IPS-NIHi11 (cell line): ENCODE measurements at regions not wholly inside any gene's neighbourhood (a gene's known extent, or its start where the extent isn't known, plus 50 kb on each side); places are given as distances from the start of the nearest gene placed in this dataset.
"Not testable (repeated sequence)": the region's sequence is repeated elsewhere in the genome, so short reads cannot be mapped to it uniquely, and the experiment has no call there.

ENCODE experiments used
- DNase-seq: peaks from one replicate; pipeline ENCODE4 v3.0.0; 2012; ENCODE audit warnings: mixed read lengths, low spot score

DNA sequence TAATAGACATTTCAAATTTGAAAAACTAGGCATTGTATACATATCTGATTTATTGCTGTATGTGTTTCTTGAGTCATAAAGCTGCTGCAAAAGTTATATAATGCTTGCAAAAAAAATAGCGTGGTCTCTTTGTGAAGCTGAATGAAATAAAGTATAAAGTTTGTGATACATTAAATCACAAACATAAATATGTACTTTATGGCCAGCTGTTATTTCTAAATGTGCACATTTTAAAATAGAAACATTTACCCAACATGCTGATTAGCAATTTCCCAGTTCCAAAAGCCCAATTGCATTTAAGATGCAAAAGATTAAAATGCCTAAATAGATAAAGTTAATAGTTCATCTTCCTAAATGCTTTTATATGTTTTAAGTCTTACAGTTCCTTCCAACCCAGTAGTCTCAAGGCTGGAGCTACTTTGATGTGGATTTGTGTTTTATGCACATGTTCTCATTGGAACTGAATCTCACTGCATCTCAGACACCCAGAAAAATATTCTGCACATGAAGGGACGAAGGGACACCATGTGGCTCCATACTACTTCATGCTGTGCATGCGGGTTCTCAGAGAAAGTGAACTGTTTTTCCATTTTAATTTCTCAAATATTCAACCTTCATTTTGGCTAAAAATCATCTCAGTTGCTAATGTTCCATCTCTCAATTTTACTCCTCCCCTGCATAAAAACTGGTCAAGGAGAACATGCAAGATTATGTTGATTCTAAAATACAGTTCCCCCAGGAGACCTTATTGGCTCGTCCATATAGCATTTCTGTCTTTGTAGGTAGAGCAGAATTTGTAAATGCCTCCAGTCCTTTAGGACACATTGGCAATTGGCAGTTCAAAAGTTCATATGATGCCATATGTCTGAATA lies 304.6 kb downstream of the MTX2 start:
- DNase-seq: no peak

DNA sequence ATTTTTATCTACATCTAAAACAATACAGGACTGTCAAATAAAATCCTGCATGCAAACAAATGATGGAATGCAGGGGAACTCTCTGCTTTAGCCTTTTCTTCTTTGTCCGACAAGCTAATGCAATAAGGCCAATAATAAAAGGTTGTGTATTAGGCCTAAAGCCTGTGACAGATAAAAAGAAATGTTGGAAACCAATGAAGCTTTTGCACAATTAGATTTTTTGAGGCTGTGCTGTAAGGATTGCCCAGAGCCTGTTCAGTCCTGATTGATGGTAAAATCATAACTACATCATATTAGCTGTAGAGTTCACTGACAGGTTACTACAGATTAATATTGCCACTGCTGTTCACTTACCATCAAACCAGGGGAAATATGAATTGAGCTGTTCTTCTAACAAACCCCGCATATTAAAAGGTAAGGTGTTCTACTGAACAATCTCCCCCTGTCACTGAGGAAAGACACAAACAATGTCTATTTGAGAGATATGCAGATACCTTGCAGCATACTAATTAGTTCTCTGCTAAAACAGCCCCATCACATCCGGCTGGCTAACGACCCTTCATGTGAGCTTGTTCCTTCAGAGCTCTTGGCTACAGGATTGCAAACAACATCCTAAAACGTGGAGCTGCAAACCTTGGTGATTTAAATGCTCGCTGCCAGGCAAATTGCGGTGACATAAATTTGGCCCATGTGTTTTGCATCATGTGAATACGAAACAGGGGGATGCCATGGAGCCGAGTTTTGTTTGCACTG lies 305.4 kb downstream of the MTX2 start:
- DNase-seq: no peak

DNA sequence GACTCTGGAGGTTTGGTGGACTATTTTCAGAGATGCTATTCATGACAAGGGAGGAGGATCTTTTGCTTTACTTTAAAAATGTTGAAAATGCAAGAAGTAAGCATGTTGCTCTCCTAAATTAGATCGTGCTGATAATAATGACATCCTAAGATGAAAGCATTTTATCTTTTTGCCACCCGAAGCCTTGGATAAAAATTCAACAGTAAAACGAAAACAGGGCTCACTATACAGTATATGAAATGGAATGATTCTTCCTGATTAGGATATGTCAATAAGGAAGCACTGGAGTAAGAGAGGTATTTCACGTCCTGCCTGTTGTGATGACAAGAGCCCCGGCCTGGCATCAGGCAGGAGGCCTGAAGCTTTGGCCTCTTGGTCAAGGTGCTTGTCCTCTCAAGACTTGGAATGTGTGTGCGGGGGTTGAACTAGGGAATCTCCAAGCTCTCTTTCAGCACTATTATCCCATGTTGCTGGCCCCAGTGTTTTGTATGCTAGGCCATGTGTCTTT lies 306.0 kb downstream of the MTX2 start:
- DNase-seq: no peak

DNA sequence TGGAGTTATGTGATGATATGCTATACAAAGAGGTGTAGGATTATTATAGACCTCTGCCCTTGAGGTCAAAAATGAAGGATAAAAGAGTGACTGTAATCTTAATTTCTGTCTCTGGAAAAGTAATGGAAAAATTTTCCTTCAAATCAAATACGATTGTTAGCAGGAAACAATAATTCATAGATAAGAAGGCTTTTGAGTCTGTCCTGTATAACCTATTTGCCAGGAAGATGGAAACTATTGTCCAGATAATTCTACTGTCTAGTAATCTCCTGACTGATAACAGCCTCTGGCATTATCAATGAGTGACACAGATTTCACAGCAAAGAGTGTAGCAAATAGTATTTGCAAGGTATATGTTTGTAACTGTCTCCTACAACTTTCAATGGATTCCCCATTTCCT lies 307.8 kb downstream of the MTX2 start:
- no peak for DNase-seq

DNA sequence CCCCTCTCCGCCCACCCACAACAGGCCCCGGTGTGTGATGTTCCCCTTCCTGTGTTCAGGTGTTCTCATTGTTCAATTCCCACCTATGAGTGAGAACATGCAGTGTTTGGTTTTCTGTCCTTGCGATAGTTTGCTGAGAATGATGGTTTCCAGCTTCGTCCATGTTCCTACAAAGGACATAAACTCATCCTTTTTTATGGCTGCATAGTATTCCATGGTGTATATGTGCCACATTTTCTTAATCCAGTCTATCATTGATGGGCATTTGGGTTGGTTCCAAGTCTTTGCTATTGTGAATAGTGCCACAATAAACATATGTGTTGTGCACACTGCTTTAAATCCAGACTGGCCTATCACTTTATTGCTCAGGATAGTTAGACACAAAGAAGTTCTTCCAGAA lies 309.1 kb downstream of the MTX2 start:
- not testable (repeated sequence) for DNase-seq

DNA sequence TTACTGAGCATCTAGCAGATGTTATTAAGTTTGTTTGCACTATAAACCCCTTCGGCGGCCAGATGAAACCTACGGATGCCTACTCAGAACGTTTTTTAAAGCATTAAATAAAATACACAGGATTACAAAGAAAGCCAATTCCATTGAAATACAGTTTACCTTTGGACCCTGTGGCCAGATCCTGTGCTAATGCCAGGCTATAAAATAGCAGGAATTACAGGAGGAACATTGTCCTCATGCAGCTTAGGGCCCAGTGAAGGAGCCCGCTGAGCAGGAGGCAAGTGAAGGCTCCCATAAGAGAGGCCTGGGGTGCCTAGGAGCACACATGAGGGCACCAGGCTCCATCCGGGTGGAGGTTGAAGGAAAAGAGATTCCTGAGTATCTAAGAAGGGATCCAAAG lies 310.4 kb downstream of the MTX2 start:
- DNase-seq: no peak

DNA sequence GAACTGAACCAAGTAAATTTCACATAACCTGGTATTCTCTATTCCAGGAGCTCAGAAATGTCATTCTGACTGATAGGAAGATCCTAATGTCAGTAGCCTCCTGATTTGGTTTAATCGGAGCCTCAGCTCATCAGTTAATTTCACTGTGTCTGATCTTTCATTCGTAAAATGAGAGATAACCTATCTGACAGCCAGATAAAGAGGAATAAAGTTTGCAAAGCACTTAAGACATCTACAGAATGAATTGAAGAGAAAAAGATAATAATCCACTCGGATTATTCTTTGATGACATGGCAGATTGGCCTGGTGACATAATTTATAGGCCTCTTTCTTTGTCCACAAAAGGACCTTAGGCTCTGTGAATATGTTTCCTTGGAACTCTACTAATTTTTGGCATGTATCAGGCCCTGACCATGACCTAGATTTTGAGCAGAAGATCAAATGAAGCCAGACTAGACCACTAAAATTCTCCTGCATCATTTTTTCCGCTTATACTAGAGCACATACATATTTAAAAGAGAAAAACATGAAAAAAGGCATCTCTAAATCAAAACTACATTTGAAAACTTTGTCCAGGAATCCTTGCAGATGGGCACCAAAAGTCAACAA lies 312.4 kb downstream of the MTX2 start:
- DNase-seq: no peak

DNA sequence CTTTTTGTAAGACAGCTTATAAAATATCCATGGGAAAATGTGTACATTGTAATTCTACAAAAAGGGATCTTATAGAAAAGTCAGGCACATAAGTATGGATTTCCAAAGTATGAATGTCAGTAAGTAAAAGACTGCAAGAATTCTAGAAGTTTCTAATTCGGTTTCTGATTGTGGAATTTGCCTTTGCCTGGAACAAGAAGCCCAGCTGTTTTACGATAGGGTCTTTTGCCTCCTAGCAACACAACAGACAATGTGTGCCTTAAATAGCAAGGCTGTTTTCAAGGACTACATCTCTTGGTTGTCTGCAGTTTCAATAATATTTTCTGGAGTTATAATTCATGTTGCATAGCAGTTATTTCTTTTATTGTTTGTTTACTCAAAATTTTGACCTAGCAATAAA lies 312.9 kb downstream of the MTX2 start:
- DNase-seq: no peak

DNA sequence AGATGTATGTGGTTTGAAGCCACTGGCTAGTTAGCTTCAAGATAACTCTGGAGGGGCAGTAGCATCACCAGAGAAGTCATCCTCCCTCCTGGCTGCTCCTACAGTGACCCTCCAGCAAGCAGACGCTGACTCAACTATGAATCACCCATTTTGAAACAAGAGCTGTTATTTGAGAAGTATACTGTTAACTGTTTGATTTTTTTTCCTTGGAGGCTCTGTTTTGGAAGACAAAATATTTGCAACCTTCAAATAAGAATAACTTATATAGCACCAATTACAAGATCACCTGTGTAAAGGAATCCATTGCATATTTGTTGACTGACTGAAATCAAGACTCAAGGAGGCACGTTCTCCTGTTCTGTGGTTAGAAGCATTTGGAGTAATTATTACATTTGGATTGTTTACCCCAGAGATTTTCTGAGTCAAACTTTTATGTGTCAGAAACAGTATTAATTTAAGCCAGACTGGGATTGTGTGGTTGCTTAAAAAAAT lies 313.8 kb downstream of the MTX2 start:
- DNase-seq: peak; percentile 28

DNA sequence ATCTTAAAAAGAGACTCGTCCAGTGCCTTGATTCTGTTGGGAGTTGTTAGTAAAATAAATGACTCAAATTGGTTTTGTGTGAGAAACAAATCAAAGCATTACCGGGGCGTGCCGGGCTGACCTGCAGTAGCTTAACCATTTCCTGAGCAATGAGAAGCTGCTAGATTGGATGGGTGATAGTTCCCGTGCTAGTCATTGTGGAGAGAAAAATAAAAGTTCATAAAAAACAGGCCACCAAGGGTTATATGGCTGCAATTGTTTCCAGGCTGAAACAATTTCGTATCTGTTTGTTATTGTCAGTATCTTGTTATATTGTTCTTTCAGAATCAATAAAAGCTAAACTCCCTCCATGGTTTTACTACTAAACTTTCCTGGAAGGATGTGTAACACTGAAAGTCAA lies 314.4 kb downstream of the MTX2 start:
- no peak for DNase-seq

DNA sequence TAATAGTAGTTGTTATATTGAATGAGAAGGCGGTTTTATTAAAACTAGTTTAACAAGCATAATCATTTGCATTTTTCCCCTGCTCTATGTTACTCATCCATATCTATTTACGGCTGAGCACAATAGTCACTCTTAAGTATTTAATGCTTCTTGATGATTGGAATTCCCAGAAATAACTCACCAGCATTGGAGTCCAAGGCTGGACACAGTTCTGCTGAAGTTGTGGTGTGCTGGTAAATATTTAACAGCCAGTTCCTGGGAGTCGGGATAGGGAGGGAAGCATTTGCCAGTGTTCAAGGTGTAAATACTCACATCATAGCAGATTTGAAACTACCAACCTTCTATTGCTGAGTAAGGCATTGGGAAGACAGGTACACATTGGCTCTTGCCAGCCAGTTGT lies 315.1 kb downstream of the MTX2 start:
- no peak for DNase-seq

DNA sequence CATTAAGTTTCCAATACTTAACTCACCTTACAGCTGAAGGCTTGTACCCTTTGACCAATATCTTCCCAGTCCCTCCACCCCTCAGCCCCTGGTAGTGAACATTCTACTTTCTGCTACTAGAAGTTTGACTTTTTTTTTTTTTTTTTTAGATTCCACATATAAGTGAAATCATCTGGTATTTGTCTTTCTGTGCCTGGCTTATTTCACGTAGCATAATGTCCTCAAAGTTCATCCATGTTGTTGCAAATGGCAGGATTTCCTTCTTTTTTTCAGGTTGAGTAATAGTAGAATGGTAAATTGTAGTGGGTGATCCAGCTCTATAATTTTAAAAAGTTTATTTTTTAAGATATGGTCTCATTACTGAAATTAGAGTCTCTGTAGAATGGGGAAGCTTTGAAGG lies 316.0 kb downstream of the MTX2 start:
- no peak for DNase-seq

DNA sequence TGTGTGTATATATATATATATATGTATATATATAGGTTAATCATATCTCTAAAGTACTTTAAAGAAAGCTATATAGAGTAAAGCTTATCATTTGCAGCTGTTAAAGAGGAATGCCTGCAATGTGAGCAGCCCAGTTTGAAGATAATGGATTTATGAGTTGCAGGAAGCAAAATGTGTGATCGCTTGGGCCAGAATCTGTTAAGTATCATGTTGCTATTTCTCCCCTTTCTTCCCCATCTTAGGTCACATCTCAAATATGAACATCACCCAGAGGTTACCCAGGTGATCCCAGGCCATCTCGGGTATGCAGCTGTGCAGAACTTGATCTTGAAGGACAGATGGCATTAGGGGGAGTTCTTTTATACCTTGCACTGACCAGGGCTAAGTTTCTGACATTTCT lies 316.5 kb downstream of the MTX2 start:
- no peak for DNase-seq

DNA sequence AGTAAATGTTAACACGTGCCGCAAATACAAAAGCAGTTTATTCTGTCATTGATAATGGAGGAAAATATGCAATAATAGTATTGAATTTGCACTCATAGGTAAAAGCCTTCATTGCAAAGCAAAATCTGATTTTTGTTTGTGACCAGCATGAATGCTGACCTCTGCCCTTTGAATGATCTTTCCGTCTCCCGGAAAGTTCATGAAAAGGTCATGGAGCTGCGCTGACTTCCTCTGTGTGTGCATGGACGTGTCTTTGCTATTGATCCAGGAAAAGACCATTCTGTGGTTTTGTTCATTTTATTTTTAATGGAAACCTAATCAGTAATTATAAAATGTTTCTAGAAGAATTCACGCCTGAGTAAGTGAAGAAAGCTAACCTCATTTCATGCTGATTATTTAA lies 320.0 kb downstream of the MTX2 start:
- no peak for DNase-seq

DNA sequence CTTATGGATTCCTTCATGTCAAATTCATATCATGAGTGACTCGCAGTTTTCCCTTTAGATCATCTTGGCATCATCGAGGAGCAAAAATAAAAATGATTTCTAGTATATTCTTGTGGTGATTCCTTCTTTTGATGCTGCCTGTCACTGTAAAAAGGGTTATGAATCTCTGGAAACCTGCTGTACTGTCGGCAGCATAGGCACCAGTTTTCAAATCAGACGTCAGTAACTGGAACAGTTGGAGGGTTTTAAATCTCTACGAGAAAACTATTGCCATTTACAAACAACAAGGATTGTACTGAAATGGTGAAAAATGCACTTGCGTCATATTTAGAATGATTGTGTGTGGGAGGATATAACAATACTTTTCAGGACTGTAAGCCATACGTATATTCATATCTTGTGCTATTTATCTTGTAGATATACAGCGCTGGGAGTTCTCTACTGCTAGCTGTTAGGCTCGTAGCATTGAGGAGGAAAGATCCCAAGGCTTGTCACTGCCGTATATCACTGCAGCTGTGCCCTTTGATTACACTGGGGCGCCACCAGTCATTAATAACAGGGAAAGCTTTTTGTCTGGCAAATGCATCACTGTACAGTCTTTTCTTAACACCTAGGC lies 320.7 kb downstream of the MTX2 start:
- no peak for DNase-seq

DNA sequence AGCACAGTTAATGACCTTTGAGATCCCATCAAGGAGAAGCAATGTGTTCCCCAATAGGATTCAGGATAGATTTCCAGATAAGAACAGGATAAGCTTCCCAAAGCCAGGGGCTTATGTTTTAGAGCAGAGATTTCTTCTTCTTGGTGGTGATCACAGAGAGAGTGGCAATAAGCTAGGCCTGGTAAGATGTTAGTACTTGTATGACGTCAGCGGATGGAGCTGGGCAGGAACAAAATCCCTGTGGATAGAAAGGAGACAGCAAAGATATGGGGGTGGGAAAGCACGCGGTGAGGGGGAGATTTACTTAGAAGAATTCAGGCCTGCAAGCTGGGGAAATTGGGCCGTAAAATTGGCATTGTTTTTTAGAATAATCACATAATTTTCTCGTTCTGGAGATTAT lies 323.0 kb downstream of the MTX2 start:
- no peak for DNase-seq

DNA sequence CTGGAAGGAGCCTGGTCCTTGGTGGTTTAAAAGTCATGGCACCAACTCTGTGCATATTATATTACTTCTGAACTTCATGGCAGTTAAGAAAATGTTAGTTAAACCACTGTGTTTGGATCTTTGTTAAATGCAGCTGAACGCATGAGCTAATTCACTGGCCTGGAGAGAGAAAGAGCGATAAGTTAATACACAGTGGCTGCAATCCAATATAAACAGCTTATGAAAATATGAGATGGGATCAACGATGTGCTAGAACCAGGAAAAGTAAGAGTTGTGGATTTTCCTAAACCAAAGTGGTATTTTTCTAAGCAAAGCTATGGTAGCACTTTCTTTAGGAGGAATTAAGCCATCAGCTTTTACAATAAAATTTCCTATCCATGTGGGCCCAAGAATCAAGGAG lies 326.7 kb downstream of the MTX2 start:
- no peak for DNase-seq

DNA sequence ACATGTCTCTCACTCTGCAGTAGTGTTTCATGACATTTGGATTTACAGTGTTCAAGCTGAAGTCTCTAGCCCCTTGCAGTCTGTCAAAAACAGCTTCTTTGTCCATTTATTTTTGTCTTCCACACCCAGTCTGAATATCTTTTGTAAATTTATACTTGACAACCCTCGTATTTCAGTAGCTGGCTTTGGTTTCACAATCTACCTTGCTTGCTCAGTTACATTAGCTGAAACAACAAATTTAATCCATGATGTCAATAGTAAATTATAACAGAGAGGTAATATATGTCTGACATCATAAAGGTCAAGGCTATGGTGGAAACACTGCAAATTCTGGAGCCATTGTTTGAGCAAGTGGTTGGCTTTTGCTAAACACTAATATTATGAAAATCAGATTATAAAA lies 328.7 kb downstream of the MTX2 start:
- DNase-seq: no peak

DNA sequence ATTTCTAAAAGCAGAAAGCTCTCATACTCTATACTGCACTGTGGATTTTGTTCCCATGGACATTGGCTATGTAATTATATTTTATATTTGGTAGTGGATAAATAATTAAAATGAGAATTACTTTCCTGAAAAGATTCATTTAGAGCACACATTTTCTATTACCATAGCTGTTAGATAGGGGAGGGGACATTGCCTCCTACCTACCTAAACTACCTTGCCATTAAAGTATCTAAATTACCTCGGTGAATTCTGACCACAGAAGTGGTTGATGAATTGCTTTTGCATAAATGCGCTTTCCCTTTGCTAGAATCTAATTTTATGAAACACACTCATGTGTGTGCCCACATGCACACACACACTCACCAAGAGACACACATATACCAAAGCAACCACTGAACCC lies 329.1 kb downstream of the MTX2 start:
- DNase-seq: no peak

DNA sequence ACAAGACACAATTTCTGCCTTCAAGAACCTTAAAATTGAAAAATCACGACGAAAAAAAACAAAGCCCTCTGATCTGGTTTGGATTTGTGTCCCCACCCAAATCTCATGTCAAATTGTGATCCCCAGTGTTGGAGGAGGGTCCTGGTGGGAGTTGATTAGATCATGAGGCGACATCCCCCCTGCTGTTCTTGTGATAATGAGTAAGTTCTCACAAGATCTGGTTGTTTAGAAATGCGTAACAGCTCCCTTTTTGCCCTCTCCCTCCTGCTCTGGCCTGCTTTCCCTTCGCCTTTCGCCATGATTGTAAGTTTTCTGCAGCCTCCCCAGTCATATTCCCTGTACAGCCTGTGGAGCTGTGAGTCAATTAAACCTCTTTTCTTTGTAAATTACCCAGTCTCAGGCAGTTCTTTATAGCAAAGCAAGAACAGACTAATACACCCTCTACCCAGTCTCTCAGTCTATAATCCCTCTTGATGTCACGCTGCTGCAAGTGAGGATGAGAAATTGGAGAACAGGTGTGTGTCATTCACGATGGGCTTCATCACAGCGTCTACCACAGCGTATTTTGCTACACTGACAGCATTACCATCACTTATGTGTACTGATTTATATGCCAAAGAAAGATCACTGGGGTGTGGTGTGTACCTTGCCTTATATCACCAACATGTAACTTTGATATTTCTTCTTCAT lies 330.7 kb downstream of the MTX2 start:
- DNase-seq: no peak

DNA sequence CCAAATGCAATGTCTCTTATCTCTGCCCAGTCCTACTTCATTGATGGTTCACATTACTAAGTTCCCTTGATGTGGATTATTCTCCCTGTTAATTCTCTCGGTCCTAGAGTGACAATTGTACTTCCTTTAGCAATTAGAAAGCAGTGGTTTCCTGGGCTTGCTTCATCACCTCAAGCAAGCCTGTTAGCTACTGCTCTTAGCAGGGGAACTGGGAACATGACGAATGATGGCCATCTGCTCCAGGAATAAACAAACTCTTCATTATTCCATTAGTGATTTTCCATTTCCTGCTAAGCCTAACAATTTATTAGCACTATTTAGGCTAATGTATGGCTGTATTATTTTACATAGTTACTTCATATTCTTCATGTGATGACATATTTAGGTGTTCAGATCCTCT lies 331.8 kb downstream of the MTX2 start:
- no peak for DNase-seq

DNA sequence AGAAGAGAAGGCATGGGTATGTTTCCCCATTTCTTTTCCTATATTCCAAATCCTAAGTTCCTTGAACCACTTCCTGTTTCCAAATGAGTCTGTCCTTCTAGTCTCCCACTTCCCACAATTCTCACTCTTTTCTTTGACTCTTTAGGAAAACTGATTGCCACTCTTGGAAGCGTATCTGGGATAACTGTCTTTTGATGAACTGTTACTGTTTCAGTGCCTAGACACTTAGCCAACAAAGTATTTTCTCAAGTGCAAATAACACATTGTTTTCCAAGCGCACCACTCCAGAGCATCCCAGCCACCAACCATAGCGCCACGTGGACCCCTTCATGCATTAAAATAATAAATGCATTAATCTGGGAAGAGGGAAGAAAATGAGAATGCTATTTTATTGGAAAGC lies 342.8 kb downstream of the MTX2 start:
- DNase-seq: no peak
